HG03442 (cell line): ENCODE measurements at regions not wholly inside any gene's neighbourhood (a gene's known extent, or its start where the extent isn't known, plus 50 kb on each side); places are given as distances from the start of the nearest gene placed in this dataset.

Experiments
- ATAC-seq: cut with Tn5 transposase; IDR thresholded peaks from one replicate; pipeline ENCODE4 v1.9.1; 2021; ENCODE audit warnings: mild to moderate bottlenecking, moderate library complexity; ENCODE audit not compliant: unreplicated experiment

DNA sequence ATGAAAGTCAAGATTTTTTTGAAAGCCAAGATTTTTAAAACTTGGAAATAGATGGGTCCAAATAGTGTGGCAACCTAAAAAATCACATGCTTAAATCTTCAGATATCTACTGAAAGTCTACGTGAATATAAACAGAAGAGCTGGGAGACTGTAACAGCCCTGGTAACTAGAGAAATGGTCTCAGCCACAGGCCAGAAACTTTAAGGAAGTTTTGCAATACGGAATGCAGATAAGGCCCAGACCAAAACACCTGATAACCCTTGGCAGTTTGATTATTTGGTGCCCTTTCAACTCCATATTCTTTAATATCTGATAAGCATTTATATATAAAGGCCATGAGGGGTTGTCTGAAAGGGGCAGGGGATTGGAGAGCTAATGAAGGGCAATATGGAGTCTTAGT is 537.3 kb upstream of the TGFBR2 start:
- no peak for ATAC-seq

DNA sequence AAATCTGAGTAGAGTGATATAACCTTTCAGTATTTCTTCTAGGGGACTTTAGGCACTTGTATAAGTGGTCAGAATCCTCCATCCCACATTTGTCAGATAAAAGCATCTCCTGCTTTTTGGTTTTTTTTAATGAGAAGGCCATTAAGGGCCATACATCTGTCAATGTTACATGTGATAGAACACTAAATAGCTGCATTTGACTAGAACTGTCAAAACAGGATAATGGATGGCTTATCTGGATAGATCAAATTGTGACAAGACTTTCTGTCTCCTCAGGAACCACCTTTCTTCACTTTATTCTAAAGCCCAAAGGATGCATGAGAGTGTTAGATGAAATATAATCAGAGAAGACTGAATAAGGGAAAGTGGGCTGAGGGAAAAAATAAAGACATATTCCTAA is 533.4 kb upstream of the TGFBR2 start:
- ATAC-seq: no peak

DNA sequence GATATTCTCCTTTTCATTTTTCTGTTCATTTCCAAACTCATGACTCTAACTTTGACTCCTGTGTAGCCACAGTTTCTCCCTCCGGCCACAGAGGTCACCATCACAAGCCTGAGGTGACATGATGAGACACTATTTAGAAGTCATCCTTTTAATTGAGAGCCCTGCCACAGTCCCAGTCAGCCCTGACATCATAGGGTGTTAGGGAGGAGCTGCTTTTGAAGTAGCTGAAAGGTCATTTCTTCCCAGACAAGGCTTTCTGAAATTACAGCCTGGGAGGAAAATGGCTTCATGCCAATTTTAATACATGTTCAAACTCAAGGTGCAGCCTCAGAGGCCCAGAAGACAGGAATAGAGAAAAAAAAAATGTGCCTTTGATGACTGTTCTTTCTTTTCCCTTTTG is 532.8 kb upstream of the TGFBR2 start:
- ATAC-seq: no peak

DNA sequence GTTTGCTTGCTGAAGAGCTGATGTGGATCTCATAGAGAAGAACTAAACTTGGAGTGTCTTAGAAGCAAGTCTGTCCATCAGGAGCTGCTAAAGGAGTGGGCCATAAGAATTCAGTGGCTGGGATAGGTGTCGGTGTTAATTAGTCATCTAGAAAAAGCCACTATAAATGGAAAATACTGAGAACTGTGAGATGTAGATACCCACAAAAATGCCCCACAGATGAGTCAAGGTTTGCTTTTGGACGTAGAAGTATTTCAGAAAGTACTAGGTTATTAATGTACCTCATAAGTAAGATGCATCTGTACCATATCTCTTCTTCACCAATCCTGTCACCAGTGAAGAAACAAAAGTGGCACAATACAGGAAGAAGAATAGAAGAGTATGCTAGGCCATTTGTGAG is 530.9 kb upstream of the TGFBR2 start:
- ATAC-seq: no peak

DNA sequence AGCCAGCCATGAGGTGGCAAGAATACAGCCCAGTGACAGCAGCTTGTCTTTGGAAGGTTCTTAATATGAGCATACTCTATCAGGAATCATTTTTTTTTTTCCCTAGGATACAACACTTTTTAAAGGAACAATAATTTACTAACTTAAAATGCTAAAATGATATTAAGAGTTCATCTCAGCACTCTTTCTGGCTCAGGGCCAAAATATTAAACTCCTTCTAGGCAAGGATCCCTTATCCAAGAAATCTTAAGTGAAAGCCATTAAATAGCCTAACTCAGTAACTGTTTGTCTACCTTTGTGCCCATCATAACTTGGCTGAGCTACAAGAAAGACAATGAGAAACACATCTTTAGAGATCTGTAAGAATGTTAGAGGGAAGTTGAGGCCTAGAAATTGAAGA is 529.5 kb upstream of the TGFBR2 start:
- ATAC-seq: no peak

DNA sequence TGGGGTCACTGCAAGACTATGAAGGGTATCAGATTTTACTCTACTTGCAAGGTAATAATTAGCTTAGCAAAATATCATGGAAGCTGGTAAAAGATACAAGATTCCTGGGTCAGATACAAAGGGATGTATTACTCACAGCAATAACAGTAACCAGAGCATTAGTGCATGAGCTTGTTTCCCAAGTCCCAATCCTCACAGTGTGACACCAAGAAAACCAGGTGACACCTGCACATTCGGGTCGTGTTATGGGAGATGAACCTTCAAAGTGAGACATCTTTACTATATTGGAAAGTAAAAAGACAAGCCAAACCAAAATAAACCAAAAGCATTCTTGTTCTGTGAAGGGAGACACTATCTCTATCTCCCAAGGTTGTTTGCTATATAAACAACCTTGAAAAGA is 528.7 kb upstream of the TGFBR2 start:
- no peak for ATAC-seq

DNA sequence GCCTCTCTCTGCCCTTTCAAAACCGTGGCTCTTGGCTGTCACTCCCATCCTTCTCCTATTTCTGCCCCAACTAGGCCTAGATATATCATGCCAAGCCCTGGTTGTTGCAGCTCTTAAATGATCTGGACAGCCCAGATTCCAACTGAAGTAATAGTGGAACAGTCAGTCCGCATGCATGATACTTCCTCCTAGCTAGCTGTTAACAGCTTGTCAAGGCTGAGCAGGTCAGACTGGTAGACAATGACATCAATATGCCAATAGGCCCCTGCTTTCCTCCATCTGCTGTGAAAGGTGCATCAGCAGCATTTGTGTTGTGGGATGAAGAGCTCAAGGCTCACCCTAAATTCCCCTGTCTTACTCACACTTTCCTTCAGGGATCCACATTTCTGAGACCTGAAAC is 527.7 kb upstream of the TGFBR2 start:
- no peak for ATAC-seq

DNA sequence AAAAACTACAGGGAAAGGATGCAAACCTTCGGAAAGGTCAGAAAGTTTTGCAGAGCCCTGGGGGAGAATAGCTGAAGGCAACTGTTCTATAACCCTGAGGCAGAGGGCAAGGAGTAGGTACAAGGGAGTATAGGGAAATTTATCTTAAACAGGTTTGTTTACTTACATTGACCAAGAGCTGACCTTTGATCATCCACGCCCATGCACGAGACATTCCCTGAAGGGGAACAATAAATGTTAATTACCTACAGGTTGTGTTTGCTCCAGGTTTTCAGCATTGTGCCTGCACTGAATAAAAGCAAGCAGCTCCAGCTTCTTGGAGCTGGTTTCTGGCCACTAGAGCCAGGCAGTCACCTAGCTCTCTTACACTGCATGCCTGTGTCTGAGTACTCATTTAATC is 524.5 kb upstream of the TGFBR2 start:
- no peak for ATAC-seq

DNA sequence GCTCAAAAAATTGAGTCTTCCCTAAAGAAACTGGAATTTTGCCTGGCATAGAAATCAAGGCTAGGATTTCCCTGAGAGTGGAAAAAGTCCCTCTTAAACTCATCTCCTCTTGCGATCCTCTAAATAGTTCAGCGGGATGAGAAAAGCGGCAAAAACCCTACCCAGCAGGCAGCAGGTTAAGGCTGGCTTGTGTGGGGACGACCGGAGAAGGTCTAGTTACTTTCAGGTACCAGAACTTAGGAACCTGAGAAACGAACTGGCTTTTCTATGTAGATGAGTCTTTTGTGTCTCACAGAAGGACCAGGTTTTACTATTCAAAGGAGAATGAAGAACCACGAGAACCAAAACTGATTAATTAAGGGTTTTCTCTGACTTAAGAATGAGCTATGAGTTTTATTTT is 523.7 kb upstream of the TGFBR2 start:
- no peak for ATAC-seq

DNA sequence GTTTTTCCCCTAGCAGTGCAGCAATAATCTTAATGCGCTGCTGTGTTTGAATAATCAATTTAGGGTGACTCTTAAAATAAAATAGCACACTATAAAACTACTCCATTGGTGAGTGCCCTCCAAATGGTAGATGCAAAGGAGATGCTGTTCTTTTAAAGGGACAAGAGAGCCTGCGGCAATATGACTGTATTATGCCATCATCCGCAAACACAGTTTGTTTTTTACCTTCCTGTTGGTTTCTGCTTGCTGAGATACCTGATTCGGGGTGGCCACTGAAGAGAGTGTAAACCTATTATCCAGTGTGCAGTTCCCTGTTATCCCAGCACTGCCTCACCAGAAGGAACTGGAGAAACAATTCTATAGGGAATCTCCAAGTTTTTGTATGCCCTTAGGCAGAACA is 523.1 kb upstream of the TGFBR2 start:
- ATAC-seq: no peak

DNA sequence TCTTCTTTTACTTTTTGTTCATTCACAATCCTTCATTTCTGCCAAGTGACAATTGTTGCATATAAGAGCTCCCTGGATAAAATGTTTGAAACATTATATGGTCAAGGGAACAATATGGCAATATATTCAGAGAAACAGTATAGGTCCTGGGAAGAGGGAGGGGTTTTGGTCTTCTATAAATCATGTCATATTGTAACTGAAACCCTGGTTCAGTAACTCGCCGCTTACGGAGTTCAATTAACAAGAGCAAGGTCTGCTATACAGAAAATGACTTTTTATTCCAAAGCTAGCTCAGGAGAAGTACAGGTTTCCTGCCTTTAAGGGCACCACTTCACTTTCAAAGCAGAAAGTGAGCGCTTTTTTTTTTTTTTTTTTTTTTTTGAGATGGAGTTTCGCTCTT is 522.1 kb upstream of the TGFBR2 start:
- no peak for ATAC-seq

DNA sequence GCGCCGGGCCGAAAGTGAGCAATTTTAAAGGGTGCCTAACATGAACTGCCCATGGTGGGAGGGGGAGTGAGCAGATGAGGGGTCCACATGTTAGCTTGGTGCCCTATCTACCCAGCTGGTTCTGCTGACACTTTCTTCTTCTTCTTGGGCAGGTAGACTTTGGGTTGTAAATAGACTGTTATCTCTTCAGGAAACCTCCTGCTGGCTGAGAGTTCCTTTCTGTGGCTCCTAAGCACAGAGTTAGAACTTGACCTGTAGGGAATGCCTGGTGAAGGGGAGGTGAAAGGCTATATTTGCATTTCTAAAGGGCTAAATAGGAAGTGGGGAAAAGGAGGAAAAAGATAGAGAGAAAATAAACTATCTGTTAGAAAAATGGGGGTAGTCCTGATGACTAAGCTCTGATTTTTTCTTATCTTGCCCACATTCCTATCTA is 521.4 kb upstream of the TGFBR2 start:
- ATAC-seq: no peak

DNA sequence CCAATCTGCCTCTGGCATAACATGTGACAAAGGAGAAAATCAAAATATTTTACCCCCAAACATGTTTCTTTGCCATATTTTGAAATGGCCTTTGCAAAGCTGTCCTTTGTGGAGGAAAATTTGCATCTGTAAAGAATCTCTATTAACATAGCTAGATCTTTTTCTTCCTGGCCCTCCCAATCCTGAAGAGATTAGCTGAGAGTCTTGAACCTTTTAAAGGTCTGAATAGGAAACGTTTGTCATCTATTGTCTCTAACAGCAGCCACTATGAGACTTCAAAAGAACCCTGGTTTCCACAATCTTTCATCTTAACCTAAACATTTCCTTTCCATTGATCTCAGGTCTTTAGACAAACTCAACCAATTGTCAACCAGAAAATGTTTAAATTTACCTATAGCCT is 520.9 kb upstream of the TGFBR2 start:
- no peak for ATAC-seq

DNA sequence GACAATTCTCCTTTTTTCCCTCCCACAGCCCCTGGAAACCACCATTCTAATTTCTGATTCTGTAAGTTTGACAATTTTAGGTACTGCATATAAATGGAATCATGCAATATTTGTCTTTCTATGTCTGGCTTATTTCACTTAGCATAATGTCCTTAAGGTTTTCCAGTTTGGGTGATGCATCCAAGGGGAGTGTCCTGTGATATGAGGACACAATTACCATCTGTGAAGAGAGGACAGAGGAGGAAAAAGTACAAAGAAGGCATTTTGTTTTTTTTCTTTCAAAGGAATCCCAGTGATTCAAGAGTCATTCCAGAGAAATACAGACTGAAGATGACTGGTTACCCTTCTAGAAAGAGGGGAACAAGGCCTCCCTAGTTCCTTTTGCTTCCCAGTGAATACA is 514.7 kb upstream of the TGFBR2 start:
- no peak for ATAC-seq

DNA sequence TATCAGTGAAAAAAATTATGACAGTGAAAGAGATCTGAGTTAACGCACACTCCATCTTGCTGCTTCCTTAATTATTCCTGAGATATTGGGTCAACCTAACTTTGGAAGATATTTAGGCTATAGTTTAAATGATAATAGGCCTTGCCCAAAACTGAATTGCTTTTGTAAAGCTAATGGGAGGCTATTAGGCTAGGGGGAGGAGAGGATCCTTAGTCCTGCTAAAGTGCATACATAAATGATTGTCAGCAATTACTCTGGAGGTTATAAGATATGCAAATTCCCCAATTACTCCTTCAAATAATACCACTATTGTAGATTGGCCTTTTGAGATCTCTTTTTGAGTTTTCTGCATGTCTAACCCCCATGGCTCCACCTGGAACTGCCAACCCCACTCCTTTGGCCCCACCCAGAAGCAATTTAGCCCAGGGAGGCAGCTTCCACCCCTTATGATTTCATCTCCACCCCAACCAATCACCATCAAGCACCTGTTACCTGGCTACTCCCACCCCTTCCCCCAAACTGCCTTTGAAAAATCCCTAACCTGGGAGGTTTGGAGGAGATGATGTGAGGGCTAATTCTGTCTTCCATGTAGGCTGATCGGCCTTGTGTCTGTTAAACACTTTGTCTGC is 509.3 kb upstream of the TGFBR2 start:
- no peak for ATAC-seq

DNA sequence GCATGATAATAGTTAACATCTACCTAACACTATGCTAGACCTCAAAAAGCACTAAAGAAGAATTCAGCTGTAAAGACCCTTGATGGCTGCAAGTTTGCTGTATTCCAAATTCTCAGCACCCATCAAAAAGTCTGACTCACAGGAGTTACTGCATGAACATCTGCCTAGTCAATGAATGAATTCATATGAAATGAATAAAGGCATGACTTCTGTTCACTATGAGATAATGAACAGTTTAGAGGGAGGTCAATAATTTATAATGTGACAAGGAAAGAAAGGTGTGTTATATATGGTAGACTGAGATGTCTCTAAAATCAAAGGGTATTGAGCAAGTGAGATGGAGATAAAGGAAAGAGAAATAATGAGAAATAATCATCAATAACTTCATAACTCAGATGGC is 508.2 kb upstream of the TGFBR2 start:
- ATAC-seq: no peak

DNA sequence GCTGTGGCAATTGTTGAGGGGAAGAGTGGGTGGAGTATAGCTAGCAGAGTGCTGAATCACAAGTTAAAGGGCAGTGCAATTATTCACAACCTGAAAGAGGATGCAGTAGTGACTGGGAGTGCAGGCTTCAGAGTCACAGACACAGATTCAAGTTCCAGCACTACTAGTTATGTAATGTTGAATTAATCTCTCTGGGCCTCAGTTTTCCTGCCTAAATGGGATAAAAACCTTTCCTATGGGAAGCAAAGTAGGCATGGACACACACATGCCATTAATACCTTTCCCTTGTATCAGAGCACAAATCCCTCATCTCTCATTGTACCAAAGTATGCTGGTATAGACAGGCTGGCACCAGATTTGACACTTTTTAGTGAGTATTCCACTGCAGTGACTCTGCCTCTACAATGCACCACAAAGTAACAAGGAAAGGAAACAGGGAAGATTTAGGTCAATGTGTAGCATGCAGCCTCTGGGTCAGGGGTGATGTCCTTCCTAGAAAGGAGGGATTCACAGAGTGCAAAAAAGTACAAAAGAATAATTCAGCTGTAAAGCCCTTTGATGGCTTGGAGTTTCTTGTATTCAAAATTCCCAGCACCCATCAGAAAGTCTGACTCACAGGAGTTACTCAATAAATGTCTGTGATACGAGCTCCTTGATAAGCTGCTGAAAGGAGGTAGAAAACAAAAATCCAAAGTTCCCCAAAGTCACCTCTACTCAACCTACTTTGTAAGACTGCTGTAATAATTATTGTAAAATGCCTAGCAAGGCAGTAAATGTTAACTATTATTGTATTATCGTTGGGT is 507.5 kb upstream of the TGFBR2 start:
- no peak for ATAC-seq

DNA sequence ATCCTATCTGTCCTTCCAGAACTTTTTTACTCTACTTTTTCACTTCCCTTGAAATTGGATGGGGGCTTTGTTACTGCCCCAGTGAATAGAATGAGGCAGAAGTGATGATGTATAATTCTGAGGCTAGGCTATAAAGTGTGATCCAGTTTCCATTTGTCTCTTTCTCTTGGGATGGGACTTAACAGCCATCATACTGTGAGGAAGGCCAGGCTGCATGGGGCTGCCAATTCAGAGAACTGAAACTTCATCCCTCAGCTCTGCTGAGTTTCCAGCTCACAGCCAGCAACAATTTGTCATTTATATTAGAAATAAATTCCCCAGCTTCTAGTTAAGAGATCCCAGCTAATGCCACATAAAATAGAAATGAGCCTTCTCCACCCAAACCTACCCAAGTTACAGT is 504.0 kb upstream of the TGFBR2 start:
- no peak for ATAC-seq

DNA sequence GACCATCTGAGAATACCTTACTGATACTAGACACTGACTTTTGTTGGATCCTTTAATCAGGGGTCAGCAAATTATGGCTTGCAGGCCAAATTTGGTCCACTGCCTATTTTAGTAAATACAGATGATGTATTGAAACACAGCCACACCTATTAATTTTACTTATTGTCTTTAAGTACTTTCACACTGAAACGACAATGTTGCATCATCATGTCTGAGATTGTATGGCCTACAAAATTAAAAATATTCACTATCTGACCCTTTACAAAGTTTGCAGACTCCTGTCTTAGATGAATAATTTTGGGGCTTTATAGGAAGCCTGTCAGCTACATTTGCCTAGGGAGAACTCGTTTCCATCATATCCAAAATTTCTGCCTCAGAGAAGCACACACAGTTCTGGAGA is 503.2 kb upstream of the TGFBR2 start:
- ATAC-seq: no peak

DNA sequence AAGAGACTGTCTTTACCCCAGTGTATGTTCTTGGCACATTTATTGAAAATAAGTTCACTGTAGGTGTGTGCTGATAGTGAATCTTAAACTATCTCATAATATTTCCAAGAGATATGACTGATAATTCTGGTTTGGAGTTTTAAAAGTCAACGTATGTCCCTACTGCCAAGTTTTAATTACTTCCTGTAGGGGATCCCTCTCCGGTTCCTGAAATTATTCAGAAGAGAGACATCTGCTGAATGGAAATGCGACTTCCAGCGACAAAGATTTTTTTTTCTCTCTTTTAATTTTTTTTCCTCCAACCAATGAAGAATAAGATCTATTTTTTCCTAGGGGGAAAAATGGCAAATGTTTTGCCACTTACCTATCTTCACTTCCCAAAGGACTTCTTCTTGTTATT is 498.9 kb upstream of the TGFBR2 start:
- no peak for ATAC-seq

DNA sequence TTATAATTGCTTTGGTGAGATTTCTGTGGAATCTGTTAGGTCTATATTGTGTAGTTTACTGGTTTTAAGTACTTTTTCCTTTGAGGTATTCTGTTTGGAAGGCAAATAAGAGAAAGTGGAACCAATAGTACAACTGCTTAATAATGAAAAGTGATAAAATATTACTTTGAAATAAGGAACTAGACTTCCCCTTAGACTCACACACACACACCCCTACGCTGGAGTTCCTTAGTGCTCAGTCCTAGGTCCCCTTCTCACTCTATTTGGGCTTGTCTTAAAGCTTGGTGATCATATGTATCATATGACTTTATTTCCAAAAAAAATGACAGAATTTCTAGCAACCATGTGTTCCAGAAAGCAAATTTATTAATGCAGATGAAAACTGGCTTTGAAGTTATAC is 494.0 kb upstream of the TGFBR2 start:
- ATAC-seq: no peak

DNA sequence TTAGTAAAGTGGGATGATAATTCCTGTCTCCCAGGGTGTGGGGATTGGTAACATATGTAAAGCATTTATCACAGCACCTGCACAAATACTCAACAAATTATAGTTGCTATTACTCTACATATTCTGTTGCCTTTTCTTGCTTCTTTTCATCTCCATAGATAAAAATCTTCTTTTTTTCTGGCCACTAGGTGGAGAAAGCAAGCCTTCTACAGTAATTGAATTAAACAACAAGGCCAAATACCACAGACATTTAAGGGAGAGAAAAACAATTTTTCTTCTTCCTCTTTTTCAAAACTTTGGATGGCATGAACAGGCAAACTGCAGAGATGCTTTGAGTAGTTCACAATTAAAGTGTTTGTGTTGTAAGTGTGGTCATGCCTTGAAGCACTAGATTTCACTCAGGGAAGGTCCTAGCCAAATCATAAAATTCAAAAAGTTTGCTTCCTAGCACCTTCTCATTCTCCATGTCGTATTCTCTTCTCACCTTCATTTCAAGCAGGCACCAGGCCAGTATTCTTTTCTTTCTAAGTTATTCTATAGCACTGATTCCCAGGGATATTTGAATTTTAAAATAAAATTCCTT is 493.4 kb upstream of the TGFBR2 start:
- ATAC-seq: no peak
